Stimulated activated naive CD4-positive, alpha-beta T cell treated with Interleukin-2 at 50 U/mL for 16 hours (primary cell): ENCODE measurements at regions not wholly inside any gene's neighbourhood (a gene's known extent, or its start where the extent isn't known, plus 50 kb on each side); places are given as distances from the start of the nearest gene placed in this dataset.
"Not testable (repeated sequence)": the region's sequence is repeated elsewhere in the genome, so short reads cannot be mapped to it uniquely, and the experiment has no call there.

Experiments
- DNase-seq: peaks from one replicate; lab custom pipeline; 2025; lab: John Stamatoyannopoulos, UW

- no peak for DNase-seq
Observed at GRCh38 chr10:7069706-7070105, 341.1 kb downstream of the SFMBT2 start.

GRCh38 chr10:7056216-7056615 lies 354.6 kb downstream of the SFMBT2 start:
- no peak for DNase-seq

DNA sequence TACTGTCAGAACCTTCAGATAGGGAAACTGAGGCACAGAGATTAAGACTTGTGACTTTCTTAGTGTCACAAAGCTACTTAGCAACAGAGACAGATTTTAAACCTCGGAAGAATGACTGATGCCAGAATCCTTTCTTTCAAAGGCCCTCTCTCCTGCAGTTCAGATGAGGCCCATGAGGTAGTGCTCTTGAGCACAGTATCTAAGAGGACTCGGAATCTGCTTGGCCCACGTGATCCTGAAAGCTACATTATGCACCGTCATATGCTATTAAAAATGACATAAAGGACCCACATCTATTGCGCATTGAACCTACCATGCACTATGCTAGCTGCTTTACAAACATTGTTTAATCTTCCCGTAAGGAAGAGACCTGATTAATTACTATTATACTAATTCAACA lies 355.9 kb downstream of the SFMBT2 start:
- DNase-seq: no peak

- DNase-seq: no peak
Observed at GRCh38 chr10:7053195-7053594, 357.6 kb downstream of the SFMBT2 start.

DNA sequence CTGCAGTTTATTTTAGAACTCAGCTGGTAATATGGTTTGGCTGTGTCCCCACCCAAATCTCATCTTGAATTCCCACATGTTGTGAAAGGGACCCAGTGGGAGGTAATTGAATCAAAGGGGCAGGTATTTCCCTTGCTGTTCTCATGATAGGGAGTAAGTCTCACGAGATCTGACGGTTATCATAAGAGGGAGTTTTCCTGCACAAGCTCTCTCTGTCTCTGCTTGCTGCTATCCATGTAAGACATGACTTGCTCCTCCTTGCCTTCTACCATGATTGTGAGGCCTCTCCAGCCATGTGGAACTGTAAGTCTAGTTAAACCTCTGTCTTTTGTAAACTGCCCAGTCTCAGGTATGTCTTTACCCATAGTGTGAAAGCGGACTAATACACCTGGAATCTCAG lies 360.8 kb downstream of the SFMBT2 start:
- DNase-seq: not testable (repeated sequence)

DNA sequence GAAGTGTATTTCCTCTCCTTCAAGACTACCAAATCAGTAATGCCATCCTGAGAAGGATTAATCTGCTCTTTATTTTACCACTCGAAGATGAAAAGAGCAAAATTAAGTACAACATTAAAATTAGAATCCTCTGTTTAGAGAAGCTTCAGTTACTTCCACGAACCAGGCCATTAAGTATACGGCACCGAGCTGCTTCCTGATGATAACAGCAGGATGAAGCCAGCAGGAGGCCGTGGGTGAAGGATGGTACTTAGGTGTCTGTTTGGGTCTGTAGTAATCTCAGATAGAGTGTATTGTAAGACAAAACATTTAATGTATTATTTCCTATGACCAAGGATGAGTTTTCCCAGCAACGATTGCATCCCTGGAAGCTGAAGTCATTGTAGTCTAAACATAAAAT lies 362.8 kb downstream of the SFMBT2 start:
- DNase-seq: no peak

- no peak for DNase-seq
Observed at GRCh38 chr10:7046615-7047014, 364.2 kb downstream of the SFMBT2 start.

DNA sequence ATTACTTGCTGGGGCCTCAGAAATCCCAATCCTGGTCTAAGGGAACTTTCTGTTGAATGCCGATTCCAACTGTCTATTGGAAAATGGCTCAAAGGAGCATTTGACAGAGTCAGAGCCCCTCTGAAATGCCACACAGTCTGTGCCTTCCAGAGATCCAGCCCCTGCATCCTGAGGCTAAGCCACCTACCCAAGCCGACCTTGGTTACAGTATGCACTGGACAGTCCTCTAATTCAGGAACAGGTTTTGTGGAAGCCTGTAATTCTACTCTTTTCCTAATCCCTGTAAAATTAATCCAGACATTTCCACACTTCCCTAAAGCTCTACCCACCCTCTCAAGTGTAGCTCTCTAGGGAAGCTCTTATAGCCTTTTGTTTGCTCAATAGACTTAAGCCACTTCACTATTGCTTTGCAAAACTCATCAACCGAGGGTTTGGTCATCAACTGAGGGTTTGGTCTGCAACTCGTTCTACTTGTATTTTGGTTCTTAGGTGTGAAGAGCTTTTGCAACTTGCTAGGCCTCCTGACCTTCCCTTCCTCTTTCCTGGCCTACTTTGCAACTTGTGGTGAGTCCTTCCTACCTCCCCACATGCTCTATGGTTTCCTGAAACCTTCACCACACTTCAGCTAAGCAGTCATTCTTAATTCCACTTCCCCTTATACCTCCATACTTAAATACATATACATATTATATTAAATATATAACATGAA lies 364.8 kb downstream of the SFMBT2 start:
- DNase-seq: no peak

GRCh38 chr10:7043055-7043653 lies 367.7 kb downstream of the SFMBT2 start:
- DNase-seq: no peak

DNA sequence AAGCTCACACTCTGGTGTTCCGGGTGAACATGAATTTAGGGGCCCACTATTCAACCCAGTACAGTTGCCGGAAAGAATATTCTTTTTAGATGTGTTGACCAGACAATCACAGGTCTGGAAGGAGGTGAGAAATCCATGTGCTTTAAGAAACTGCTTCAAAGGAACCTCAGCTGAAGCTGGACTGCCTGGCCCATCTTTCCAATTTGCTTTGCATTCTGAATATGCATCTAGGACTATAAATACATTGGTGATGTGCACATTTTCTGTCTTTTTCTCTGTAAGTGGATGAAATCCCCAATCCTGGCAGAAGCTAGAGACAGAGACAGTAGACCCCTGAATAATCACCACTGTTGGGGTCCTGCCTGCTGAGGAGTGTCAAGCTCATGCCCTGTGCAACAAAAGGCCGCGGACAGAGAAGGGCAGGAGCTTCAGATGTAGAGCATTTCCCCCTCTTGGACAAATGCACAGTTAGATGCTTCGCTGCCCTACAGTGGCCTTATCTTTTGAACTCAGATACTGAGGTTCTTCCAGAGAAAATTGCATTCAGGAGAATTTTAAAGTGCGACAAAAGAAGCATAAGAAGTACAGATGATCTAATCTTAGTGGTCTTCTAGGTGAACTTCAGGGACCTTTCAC lies 368.3 kb downstream of the SFMBT2 start:
- DNase-seq: no peak

GRCh38 chr10:7042000-7042399 lies 368.8 kb downstream of the SFMBT2 start:
- DNase-seq: no peak

GRCh38 chr10:7040681-7041080 lies 370.2 kb downstream of the SFMBT2 start:
- DNase-seq: no peak

DNA sequence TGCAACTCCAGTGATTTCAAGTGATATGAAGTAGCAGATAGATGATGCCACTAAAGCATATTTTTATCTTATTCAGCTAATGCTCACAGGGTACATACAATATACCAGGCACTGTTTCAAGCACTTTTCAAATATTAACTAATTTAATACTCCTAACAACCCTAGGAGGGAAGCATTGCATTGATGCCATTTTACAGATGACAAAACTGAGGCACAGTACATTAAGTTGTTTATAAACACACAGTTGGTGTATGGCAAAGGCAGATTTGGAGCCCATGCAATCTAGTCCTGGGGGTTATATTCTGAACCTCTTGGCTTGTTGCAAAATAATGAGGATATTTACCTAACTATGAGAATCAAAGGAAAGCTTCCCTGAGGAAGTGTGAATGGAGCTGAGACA lies 371.0 kb downstream of the SFMBT2 start:
- DNase-seq: no peak

DNA sequence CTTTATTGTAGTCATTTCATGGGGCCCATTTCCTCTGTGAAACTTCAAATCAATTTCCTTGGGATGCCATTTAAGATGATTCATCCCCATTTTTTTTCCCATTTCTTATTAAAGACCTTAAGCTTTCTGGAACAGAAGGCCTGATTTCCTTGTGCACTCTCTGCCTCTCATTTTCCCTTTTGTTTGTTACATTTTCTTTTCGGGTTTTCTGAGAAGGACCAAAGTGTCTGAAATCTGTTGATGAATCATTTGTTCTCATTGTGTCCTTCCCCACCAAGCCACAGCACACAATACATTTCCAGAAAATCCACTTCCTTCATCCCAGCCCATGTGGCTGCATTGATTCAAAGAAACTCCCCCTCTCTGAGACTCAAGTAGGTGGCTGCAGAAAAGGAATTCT lies 372.4 kb downstream of the SFMBT2 start:
- no peak for DNase-seq

GRCh38 chr10:7037434-7037833 lies 373.4 kb downstream of the SFMBT2 start:
- not testable (repeated sequence) for DNase-seq

GRCh38 chr10:7036951-7037350 lies 373.9 kb downstream of the SFMBT2 start:
- DNase-seq: no peak

DNA sequence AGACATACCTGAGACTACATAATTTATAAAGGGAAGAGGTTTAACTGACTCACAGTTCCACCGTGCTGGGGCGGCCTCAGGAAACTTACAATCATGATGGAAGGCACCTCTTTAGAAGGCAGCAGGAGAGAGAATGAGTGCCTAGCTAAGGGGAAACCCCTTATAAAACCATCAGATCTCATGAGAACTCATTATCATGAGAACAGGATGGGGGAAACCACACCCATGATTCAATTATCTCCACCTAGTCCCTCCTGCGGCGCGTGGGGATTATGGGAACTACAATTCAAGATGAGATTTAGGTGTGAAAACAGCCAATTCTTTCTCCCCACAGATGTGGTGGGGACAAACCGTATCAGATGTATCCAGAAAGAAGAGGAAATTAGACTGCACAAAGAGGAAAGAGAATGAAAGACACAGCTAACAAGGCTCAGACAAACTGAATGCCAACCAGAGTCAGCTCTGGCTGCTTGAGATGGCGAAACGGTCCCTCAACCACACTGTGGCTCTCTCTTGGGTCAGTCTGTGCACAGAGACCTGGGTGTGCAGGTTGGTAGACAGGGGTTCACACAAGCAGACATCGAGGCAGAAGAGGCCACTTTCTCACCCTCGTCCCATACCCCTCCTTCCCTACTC lies 375.6 kb downstream of the SFMBT2 start:
- peak; percentile 51 for DNase-seq

DNA sequence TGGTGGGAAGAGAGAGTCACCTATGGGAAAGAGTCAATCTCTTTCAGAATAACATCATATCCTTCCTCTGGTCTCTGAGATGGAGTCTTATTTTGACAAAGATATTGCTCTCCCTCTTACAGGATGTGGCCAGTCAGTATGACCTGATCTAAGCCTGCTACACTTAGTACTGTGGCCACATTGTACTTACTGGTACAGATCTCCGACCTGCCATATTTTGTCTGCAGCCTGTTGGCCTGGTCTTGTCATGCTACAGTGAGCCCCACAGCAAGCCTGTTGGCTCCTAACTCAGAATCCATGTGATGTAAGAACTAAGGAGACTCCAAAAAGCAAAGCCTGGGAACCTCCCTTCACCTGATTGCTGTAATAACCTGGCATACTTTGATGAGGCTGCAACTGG lies 377.8 kb downstream of the SFMBT2 start:
- DNase-seq: no peak

- DNase-seq: no peak
Observed at GRCh38 chr10:7030134-7030855, 380.5 kb downstream of the SFMBT2 start.

GRCh38 chr10:7029672-7030071 lies 381.2 kb downstream of the SFMBT2 start:
- DNase-seq: no peak

GRCh38 chr10:7028809-7029166 lies 382.0 kb downstream of the SFMBT2 start:
- DNase-seq: no peak
